Keratinocyte (primary cell): ENCODE measurements at regions not wholly inside any gene's neighbourhood (a gene's known extent, or its start where the extent isn't known, plus 50 kb on each side); places are given as distances from the start of the nearest gene placed in this dataset.

Source experiments
- DNase-seq: peaks from one replicate; pipeline ENCODE4 v3.0.0-alpha.2; 2011; ENCODE audit warnings: low read depth, missing footprints, low spot score
- FAIRE-seq: peaks from 2 replicates; lab custom pipeline; 2011; peaks lifted over from hg19 to GRCh38; lab: Jason Lieb, UNC
- H2AFZ ChIP-seq: 2 replicates; pipeline ENCODE4 v1.6.0; 2012; ENCODE audit warnings: low read length, control low read depth, inconsistent platforms; ENCODE audit not compliant: control insufficient read depth
- H3K27ac ChIP-seq: 2 replicates; pipeline ENCODE4 v1.5.1; 2011; ENCODE audit warnings: low read length; ENCODE audit not compliant: control insufficient read depth, insufficient read depth
- H3K27me3 ChIP-seq: 3 replicates; pipeline ENCODE4 v1.6.0; 2011; ENCODE audit warnings: low read length; ENCODE audit not compliant: control insufficient read depth, insufficient read depth; ENCODE audit errors: extremely low read depth
- H3K36me3 ChIP-seq, 2 experiments: 2 replicates in 1 of 2; 3 replicates in 1 of 2; pipeline ENCODE4 v1.5.1; 2011; ENCODE audit warnings: low read length in 2 of 2, mild to moderate bottlenecking in 1 of 2; ENCODE audit not compliant: control insufficient read depth in 2 of 2, insufficient read depth in 2 of 2; ENCODE audit errors: extremely low read depth in 1 of 2
- H3K4me1 ChIP-seq: 3 replicates; pipeline ENCODE4 v1.5.1; 2011; ENCODE audit warnings: low read length; ENCODE audit not compliant: control insufficient read depth, insufficient read depth; ENCODE audit errors: extremely low read depth
- H3K4me2 ChIP-seq: 3 replicates; pipeline ENCODE4 v1.6.0; 2011; ENCODE audit warnings: low read depth, low read length; ENCODE audit not compliant: control insufficient read depth, insufficient read depth; ENCODE audit errors: extremely low read depth
- H3K4me3 ChIP-seq, 3 experiments: fragments of 200-600 bp in 1 of 3; sonication (generic) in 1 of 3; 2 replicates in 2 of 3; 3 replicates in 1 of 3; pipeline ENCODE4 v1.5.1; 2011 to 2016; ENCODE audit warnings: low read length in 3 of 3, mild to moderate bottlenecking in 3 of 3, control low read depth in 2 of 3, inconsistent platforms in 1 of 3, low read depth in 1 of 3, mixed read lengths in 1 of 3, mixed run types in 1 of 3, moderate library complexity in 1 of 3; ENCODE audit not compliant: control insufficient read depth in 2 of 3, insufficient read depth in 2 of 3; ENCODE audit errors: extremely low read depth in 1 of 3
- H3K79me2 ChIP-seq: 2 replicates; pipeline ENCODE4 v1.6.0; 2012; ENCODE audit warnings: low read length; ENCODE audit not compliant: control insufficient read depth, insufficient read depth
- H3K9ac ChIP-seq: 3 replicates; pipeline ENCODE4 v1.6.0; 2011; ENCODE audit warnings: low read length; ENCODE audit not compliant: control insufficient read depth, insufficient read depth; ENCODE audit errors: extremely low read depth
- H3K9me1 ChIP-seq: 3 replicates; pipeline ENCODE4 v1.6.0; 2011; ENCODE audit warnings: low read length; ENCODE audit not compliant: control insufficient read depth, insufficient read depth; ENCODE audit errors: extremely low read depth
- H3K9me3 ChIP-seq: 2 replicates; pipeline ENCODE4 v1.5.1; 2012; ENCODE audit warnings: low read depth, low read length; ENCODE audit not compliant: control insufficient read depth
- H4K20me1 ChIP-seq: 3 replicates; pipeline ENCODE4 v1.6.0; 2011; ENCODE audit warnings: low read length; ENCODE audit not compliant: control insufficient read depth, insufficient read depth; ENCODE audit errors: extremely low read depth
- CTCF ChIP-seq, 3 experiments: IDR thresholded peaks in 1 of 3; conservative IDR thresholded peaks in 1 of 3; optimal IDR thresholded peaks in 1 of 3; 2 replicates in 2 of 3; 3 replicates in 1 of 3; pipeline versions ENCODE3 to v1.5.1; 2011; ENCODE audit warnings: low read length in 3 of 3, mild to moderate bottlenecking in 3 of 3, moderate library complexity in 2 of 3, control low read depth in 1 of 3, inconsistent platforms in 1 of 3; ENCODE audit not compliant: insufficient read depth in 2 of 3; ENCODE audit errors: extremely low read depth in 1 of 3
- EZH2 ChIP-seq: IDR thresholded peaks from one replicate; pipeline ENCODE4 v1.6.1; 2012; ENCODE audit warnings: inconsistent platforms, mild to moderate bottlenecking, low read length, moderate library complexity
- dilution Hi-C: fragments of 300-500 bp; cut with MboI; formaldehyde crosslinking; loops from one replicate; pipeline ENCODE4 v1.7.0; 2020; ENCODE audit warnings: low sequenced_read_pairs; ENCODE audit not compliant: extremely low pct_ligation_motif_present

- no peak for TF ChIP-seq CTCF (optimal IDR thresholded peaks at IDR 0.05 in 1 of 3, IDR thresholded peaks at IDR 0.05 in 1 of 3, conservative IDR thresholded peaks at IDR 0.05 in 1 of 3; ENCODE audit: extremely low read depth in 1 of 3, insufficient read depth in 2 of 3, low read length in 3 of 3)
- TF ChIP-seq EZH2: no peak
- H3K27me3 ChIP-seq: no peaks in the 10 kb centered on the region
- H3K4me2 ChIP-seq: no peak overlapping the region
- no peaks in the 10 kb centered on the region for H3K9me1 ChIP-seq
- H4K20me1 ChIP-seq: no peaks in the 10 kb centered on the region
- FAIRE-seq (no peak), DNase-seq (no peak)
- H3K4me3 ChIP-seq: no peak overlapping the region
- no peak overlapping the region for H2AFZ ChIP-seq
- no peaks in the 10 kb centered on the region for H3K4me1 ChIP-seq
- no peaks in the 10 kb centered on the region for H3K79me2 ChIP-seq
- H3K9ac ChIP-seq: no peak overlapping the region
- no peak overlapping the region for H3K27ac ChIP-seq
- dilution Hi-C loops: no loop called here
- peaks cover 2% of the 10 kb centered on the region for H3K9me3 ChIP-seq
- H3K36me3 ChIP-seq: no peaks in the 10 kb centered on the region
These were observed 176.6 kb upstream of the MKI67 start for GRCh38 chr10:128302808-128303207.

DNA sequence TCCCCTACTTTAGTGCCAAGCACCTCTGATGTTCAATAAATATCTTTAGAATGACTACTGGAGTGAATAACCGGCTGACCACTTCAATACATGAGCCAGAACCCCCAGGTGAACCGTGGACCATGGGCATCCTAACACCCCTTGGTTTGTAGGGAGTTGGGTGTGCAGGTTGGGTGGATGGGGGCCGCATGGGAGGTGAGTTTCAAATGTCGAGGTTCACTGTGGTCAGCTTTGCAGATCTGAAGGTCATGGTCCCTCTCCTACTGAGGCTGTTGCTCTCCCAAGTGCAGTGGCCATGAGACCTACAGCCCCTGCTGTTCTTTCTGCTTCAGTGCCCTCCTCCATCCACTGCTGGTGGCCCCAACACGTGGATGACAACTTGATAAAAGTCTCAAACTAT lies 178.0 kb upstream of the MKI67 start:
- FAIRE-seq (no peak), DNase-seq (no peak)
- Histone ChIP-seq H3K27me3 (no peaks in the 10 kb centered on the region), H3K9ac (no peak overlapping the region), H4K20me1 (no peaks in the 10 kb centered on the region), H2AFZ (no peak overlapping the region), H3K27ac (no peak overlapping the region), H3K36me3 (no peaks in the 10 kb centered on the region), H3K9me3 (no peaks in the 10 kb centered on the region), H3K4me2 (no peak overlapping the region), H3K9me1 (no peaks in the 10 kb centered on the region), H3K4me3 (no peak overlapping the region), H3K4me1 (no peaks in the 10 kb centered on the region), H3K79me2 (no peaks in the 10 kb centered on the region)
- TF ChIP-seq CTCF (optimal IDR thresholded peaks at IDR 0.05 in 1 of 3, IDR thresholded peaks at IDR 0.05 in 1 of 3, conservative IDR thresholded peaks at IDR 0.05 in 1 of 3; ENCODE audit: extremely low read depth in 1 of 3, insufficient read depth in 2 of 3, low read length in 3 of 3) (no peak), EZH2 (no peak)
- dilution Hi-C loops: no loop called here
